CD4-positive, alpha-beta T cell (primary cell): ENCODE measurements at regions not wholly inside any gene's neighbourhood (a gene's known extent, or its start where the extent isn't known, plus 50 kb on each side); places are given as distances from the start of the nearest gene placed in this dataset.

ENCODE experiments used
- ATAC-seq: fragments of 200-7000 bp; cut with Tn5 transposase; one replicate; pipeline ENCODE4 v1.10.0; 2022; ENCODE audit warnings: mild to moderate bottlenecking; ENCODE audit not compliant: poor library complexity
- CTCF ChIA-PET: fragments of 350-600 bp; sonication (Branson Sonifier 250); formaldehyde crosslinking; loops from one replicate; lab custom pipeline; 2021; ENCODE audit warnings: antibody characterized with exemption, inconsistent platforms; lab: Charles Lee
- POLR2A ChIA-PET: fragments of 350-600 bp; sonication (Branson Sonifier 250); formaldehyde crosslinking; loops from one replicate; lab custom pipeline; 2021; ENCODE audit warnings: antibody characterized with exemption, inconsistent platforms; lab: Charles Lee
- DNase-seq, 14 experiments: peaks; one replicate each; pipeline ENCODE4 v3.0.0-alpha.2; 2013 to 2020; ENCODE audit warnings: mixed read lengths in 2 of 14
- H3K27ac ChIP-seq, 2 donors: one replicate each; pipeline versions ENCODE4 v1.5.1 to v1.7.0; 2013; ENCODE audit warnings: low read length in 2 of 2, low read depth in 1 of 2, mild to moderate bottlenecking in 1 of 2
- H3K27me3 ChIP-seq, 2 experiments: 1 replicate in 1 of 2; 2 replicates in 1 of 2; pipeline versions ENCODE4 v1.6.1 to v1.7.0; 2013; ENCODE audit warnings: low read length in 2 of 2, control low read depth in 1 of 2, mild to moderate bottlenecking in 1 of 2, moderate library complexity in 1 of 2; ENCODE audit not compliant: insufficient read depth in 2 of 2, control insufficient read depth in 1 of 2
- H3K36me3 ChIP-seq: one replicate; pipeline ENCODE4 v1.6.1; 2013; ENCODE audit warnings: low read length, control low read depth; ENCODE audit not compliant: insufficient read depth
- H3K4me1 ChIP-seq: one replicate; pipeline ENCODE4 v1.6.1; 2013; ENCODE audit warnings: low read length, control low read depth; ENCODE audit not compliant: insufficient read depth
- H3K4me3 ChIP-seq: one replicate; pipeline ENCODE4 v1.5.1; 2013; ENCODE audit warnings: mild to moderate bottlenecking, low read length, moderate library complexity
- H3K9me3 ChIP-seq, 2 experiments: 1 replicate in 1 of 2; 2 replicates in 1 of 2; pipeline versions ENCODE4 v1.6.1 to v1.7.0; 2013; ENCODE audit warnings: low read length in 2 of 2, mild to moderate bottlenecking in 2 of 2, control low read depth in 1 of 2, moderate library complexity in 1 of 2; ENCODE audit not compliant: control insufficient read depth in 1 of 2, insufficient read depth in 1 of 2
- H3K27ac Mint-ChIP-seq: one replicate; pipeline ENCODE4 v1.8.0; 2020; ENCODE audit warnings: mixed read lengths
- H3K27me3 Mint-ChIP-seq: one replicate; pipeline ENCODE4 v1.8.0; 2021; ENCODE audit warnings: mixed read lengths
- H3K36me3 Mint-ChIP-seq: one replicate; pipeline ENCODE4 v1.8.0; 2021; ENCODE audit warnings: low read depth, mixed read lengths
- H3K4me1 Mint-ChIP-seq: one replicate; pipeline ENCODE4 v1.8.0; 2021; ENCODE audit warnings: low read depth, mixed read lengths
- H3K4me3 Mint-ChIP-seq: one replicate; pipeline ENCODE4 v1.8.0; 2020; ENCODE audit warnings: mild to moderate bottlenecking, mixed read lengths
- H3K9me3 Mint-ChIP-seq: one replicate; pipeline ENCODE4 v1.8.0; 2020; ENCODE audit warnings: mixed read lengths
- intact Hi-C, 2 experiments: fragments of 100-400 bp; cut with DNase I in 1 of 2; cut with micrococcal nuclease in 1 of 2; formaldehyde crosslinking; loops; one replicate each; pipeline versions ENCODE4 v1.15.1 to v1.9.0; 2023 to 2025; cut with DNase I, micrococcal nuclease
- TF ChIP-seq, protein P1 (sequence below): fragments of 200-600 bp; IDR thresholded peaks from one replicate; pipeline ENCODE4 v1.8.0; 2022; ENCODE audit warnings: antibody characterized with exemption, mild to moderate bottlenecking

DNA sequence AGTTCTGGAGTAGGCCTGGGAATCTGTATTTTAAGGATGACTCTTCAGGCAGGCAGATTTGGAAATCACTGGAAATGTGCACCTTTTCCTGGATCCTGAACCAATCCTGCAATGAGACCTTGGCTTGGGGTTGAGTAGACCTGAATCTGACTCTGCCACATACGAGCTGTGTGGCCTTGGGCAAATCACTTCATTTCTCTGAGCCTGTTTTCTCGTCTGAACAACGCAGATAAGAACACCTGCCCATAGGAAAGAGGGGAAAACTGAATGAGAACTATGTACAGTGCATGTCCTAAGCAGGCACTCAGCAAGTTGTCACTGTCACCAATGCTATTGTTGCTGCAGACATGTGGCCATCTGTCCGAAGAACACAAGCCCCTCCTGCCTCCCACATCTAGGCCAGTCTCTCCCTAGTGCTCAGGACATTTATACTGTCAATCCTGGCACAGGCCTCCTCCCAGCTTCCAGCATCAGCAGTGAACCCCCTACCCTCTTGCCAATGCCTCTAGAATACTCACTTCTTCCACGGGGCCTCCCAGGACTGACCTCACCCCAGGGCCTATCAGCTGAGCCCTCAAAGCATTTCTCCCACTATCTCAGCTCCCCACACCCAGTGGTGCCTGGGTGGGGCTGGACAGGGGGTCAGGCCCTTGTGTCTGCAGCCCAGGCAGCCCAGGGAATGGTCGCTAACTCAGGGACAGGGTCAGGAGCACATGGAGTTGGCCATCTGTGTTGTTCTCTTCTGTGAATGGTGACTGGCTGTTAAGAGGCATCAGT is 88.8 kb upstream of the ZBTB40 start:
- ATAC-seq (no peak), DNase-seq (no peak)
- no peak overlapping the region for H3K4me3 Mint-ChIP-seq
- H3K27ac ChIP-seq = no peak overlapping the region
- POLR2A ChIA-PET = no interaction called here
- H3K36me3 ChIP-seq = no peaks in the 10 kb centered on the region
- H3K36me3 Mint-ChIP-seq = no peaks in the 10 kb centered on the region
- intact Hi-C loops = no loop called here
- TF ChIP-seq, protein P1, sequence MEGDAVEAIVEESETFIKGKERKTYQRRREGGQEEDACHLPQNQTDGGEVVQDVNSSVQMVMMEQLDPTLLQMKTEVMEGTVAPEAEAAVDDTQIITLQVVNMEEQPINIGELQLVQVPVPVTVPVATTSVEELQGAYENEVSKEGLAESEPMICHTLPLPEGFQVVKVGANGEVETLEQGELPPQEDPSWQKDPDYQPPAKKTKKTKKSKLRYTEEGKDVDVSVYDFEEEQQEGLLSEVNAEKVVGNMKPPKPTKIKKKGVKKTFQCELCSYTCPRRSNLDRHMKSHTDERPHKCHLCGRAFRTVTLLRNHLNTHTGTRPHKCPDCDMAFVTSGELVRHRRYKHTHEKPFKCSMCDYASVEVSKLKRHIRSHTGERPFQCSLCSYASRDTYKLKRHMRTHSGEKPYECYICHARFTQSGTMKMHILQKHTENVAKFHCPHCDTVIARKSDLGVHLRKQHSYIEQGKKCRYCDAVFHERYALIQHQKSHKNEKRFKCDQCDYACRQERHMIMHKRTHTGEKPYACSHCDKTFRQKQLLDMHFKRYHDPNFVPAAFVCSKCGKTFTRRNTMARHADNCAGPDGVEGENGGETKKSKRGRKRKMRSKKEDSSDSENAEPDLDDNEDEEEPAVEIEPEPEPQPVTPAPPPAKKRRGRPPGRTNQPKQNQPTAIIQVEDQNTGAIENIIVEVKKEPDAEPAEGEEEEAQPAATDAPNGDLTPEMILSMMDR = no peak
- H3K4me1 Mint-ChIP-seq = no peaks in the 10 kb centered on the region
- no peaks in the 10 kb centered on the region for H3K4me1 ChIP-seq
- CTCF ChIA-PET = no interaction called here
- H3K4me3 ChIP-seq = no peak overlapping the region
- no peaks in the 10 kb centered on the region for H3K9me3 Mint-ChIP-seq
- no peaks in the 10 kb centered on the region for H3K9me3 ChIP-seq
- peaks cover 57% of the 10 kb centered on the region for H3K27me3 Mint-ChIP-seq
- peaks cover 0 to 15% of the 10 kb centered on the region in 2 experiments for H3K27me3 ChIP-seq
- no peak overlapping the region for H3K27ac Mint-ChIP-seq

DNA sequence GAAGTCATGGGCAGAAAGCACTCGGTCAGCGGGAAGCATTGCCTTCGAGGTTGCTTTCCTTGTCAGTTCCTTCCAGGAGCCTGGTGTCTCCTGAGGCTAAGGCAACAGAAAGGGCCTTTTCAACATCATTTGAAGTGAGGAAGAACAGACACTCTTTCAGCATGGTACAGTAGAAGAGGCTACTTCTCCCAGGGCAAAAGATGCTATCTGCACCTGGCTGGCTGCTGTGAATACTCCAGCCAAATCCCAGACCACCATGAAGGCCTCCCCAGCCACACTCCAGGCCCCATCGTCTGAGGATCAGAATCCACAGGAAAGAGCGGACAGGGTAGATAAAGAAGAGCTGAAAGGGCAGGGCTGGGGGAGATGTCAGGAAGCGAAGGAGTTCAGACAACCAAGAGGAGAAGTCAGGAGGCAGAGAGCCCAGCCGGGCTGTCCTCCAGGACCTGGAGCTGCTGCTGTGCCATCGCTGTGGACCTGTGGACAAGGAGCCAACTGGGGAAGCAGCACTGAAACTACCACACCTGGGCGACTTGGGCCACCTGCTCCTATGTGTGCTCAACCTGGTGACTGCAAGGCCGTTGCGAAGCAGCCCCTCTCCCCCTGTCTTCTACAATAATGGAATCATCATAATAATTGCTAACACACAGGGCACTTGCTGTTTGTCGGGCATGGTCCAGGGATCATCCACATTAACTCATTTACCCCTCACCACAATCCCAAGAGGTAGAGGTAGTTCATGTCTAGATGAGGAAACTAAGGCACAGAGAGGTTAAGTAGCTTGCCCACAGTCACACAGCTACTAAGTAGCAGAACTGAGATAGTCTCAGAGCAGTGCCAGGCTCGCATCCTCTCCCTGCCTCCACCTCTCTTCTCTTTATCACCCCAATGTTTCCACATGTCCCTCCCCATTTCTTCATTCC is 88.0 kb upstream of the ZBTB40 start:
- Mint-ChIP-seq H3K4me1 (no peaks in the 10 kb centered on the region), H3K4me3 (no peak overlapping the region), H3K36me3 (no peaks in the 10 kb centered on the region), H3K9me3 (no peaks in the 10 kb centered on the region), H3K27me3 (peaks cover 53% of the 10 kb centered on the region), H3K27ac (no peak overlapping the region)
- Histone ChIP-seq H3K4me3 (no peak overlapping the region), H3K27ac (no peak overlapping the region), H3K36me3 (no peaks in the 10 kb centered on the region), H3K9me3 (no peaks in the 10 kb centered on the region), H3K27me3 (peaks cover 0 to 15% of the 10 kb centered on the region in 2 experiments), H3K4me1 (no peaks in the 10 kb centered on the region)
- ChIA-PET CTCF (no interaction called here), POLR2A (no interaction called here)
- no peak for DNase-seq
- intact Hi-C loops = no loop called here
- no peak for ATAC-seq
- TF ChIP-seq, protein P1 = no peak

DNA sequence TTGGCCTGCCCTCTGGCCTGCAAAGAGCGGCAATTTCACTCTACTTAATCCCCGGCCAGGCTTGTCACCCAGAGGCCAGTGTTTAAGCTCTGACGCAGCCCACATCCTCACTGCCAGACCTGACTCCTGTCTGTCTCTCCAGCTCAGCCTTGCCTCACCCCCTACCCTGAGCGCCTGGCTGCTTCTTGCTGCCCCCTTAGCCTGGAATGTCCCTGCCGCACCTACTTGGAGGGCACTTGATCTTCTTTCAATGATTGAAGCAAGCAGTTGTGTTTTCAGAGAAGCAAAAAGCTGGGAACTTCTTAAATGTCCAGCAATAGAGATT is 87.4 kb upstream of the ZBTB40 start:
- ChIA-PET CTCF (no interaction called here), POLR2A (no interaction called here)
- intact Hi-C loops = no loop called here
- H3K27ac Mint-ChIP-seq = no peak overlapping the region
- no peak overlapping the region for H3K27ac ChIP-seq
- no peak overlapping the region for H3K4me3 Mint-ChIP-seq
- H3K4me3 ChIP-seq = no peak overlapping the region
- H3K4me1 ChIP-seq = no peaks in the 10 kb centered on the region
- ATAC-seq = no peak
- H3K36me3 ChIP-seq = no peaks in the 10 kb centered on the region
- no peaks in the 10 kb centered on the region for H3K36me3 Mint-ChIP-seq
- no peak for DNase-seq
- TF ChIP-seq, protein P1 = no peak
- peaks cover 51% of the 10 kb centered on the region for H3K27me3 Mint-ChIP-seq
- no peaks in the 10 kb centered on the region for H3K9me3 Mint-ChIP-seq
- H3K9me3 ChIP-seq = no peaks in the 10 kb centered on the region
- H3K4me1 Mint-ChIP-seq = no peaks in the 10 kb centered on the region
- peaks cover 0 to 11% of the 10 kb centered on the region in 2 experiments for H3K27me3 ChIP-seq
